ENCODE measurements at regions not wholly inside any gene's neighbourhood (a gene's known extent, or its start where the extent isn't known, plus 50 kb on each side); places are given as distances from the start of the nearest gene placed in this dataset.

DNA sequence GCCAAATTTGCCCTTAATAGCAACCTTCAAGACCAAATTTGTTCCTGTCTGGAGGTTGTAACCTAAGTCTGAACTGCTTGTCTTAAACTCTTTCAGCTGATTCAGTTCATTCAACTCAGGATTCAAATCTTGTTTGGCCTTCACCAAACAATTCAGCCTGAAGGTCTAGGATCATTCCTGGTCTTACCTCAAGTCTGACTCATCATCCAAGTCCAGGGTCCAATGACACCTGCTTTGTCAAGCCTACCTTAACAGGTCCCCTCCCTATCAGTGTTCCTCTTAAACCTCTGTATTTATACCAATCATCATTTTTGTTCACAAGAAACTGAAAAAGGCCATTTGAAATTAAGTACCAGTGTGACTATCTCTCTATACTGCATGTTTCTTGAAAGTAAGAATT lies 237.8 kb downstream of the PPP1R2C start:
- H3K4me1 ChIP-seq (ENCODE audit: insufficient read depth, low read length), result peaks cover 9% of the 10 kb centered on the region
- H3K36me3 ChIP-seq (ENCODE audit: insufficient read depth, low read length), result no peaks in the 10 kb centered on the region
- H3K27ac ChIP-seq (ENCODE audit: low read length), result no peak overlapping the region
- no peaks in the 10 kb centered on the region for H3K27me3 ChIP-seq (ENCODE audit: insufficient read depth, low read length, poor library complexity)
- no peaks in the 10 kb centered on the region for H3K79me2 ChIP-seq (ENCODE audit: insufficient read depth, low read length)
- no peak overlapping the region for H3K4me2 ChIP-seq (ENCODE audit: insufficient read depth, low read length)
- no peak overlapping the region; the same call in 1 of the 2 replicates for H2AFZ ChIP-seq (ENCODE audit: low read depth, low read length)
- TF ChIP-seq EZH2 (IDR thresholded peaks at IDR 0.05; ENCODE audit: borderline replicate concordance, low read depth, low read length, severe bottlenecking), result no peak
- TF ChIP-seq, protein P1, sequence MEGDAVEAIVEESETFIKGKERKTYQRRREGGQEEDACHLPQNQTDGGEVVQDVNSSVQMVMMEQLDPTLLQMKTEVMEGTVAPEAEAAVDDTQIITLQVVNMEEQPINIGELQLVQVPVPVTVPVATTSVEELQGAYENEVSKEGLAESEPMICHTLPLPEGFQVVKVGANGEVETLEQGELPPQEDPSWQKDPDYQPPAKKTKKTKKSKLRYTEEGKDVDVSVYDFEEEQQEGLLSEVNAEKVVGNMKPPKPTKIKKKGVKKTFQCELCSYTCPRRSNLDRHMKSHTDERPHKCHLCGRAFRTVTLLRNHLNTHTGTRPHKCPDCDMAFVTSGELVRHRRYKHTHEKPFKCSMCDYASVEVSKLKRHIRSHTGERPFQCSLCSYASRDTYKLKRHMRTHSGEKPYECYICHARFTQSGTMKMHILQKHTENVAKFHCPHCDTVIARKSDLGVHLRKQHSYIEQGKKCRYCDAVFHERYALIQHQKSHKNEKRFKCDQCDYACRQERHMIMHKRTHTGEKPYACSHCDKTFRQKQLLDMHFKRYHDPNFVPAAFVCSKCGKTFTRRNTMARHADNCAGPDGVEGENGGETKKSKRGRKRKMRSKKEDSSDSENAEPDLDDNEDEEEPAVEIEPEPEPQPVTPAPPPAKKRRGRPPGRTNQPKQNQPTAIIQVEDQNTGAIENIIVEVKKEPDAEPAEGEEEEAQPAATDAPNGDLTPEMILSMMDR (IDR thresholded peaks at IDR 0.05; ENCODE audit: borderline replicate concordance, extremely low read depth, low read length, poor library complexity, severe bottlenecking), result no peak
- H3K9me3 ChIP-seq (ENCODE audit: insufficient read depth, low read length, severe bottlenecking), result no peaks in the 10 kb centered on the region
- H3K9ac ChIP-seq (ENCODE audit: low read depth, low read length), result no peak overlapping the region
- no peak for DNase-seq
- H4K20me1 ChIP-seq (ENCODE audit: insufficient read depth, low read length), result no peaks in the 10 kb centered on the region
- ATAC-seq (ENCODE audit: insufficient read depth, low read depth), result no peak
- no peak overlapping the region for H3K4me3 ChIP-seq (ENCODE audit: low read depth in 1 of 2, low read length in 2 of 2)

DNA sequence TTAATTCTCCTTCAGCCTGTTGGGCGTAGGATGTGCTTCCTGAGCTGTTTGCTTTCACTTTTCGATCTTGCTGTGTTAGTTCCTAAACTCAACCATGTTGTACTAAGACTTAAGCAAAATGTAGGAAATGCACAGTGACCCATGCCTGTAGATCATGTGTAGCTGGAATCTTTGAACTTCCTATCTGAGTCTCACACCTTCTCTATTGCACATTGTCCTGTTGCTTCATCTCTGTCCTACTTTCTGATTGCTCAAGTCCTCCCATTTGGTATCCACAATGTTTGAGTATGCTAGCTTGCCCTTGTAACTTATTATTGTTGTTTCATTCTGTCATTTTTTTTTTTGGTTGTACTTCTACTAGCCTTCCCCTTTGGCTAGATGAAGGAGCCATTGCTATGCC lies 239.6 kb downstream of the PPP1R2C start:
- Histone ChIP-seq H3K4me2 (ENCODE audit: insufficient read depth, low read length) (peak overlapping the region; percentile 42; the same call in 1 of the 2 replicates), H3K9ac (ENCODE audit: low read depth, low read length) (no peak overlapping the region), H3K79me2 (ENCODE audit: insufficient read depth, low read length) (no peaks in the 10 kb centered on the region), H2AFZ (ENCODE audit: low read depth, low read length) (peak overlapping the region; percentile 74), H4K20me1 (ENCODE audit: insufficient read depth, low read length) (no peaks in the 10 kb centered on the region), H3K27me3 (ENCODE audit: insufficient read depth, low read length, poor library complexity) (no peaks in the 10 kb centered on the region), H3K4me3 (ENCODE audit: low read depth in 1 of 2, low read length in 2 of 2) (peak overlapping the region in 1 of 2 experiments; percentile 30; a peak in 1 of 4 replicates), H3K36me3 (ENCODE audit: insufficient read depth, low read length) (no peaks in the 10 kb centered on the region), H3K27ac (ENCODE audit: low read length) (peak overlapping the region; percentile 56; the same call in 1 of the 2 replicates), H3K9me3 (ENCODE audit: insufficient read depth, low read length, severe bottlenecking) (no peaks in the 10 kb centered on the region), H3K4me1 (ENCODE audit: insufficient read depth, low read length) (peaks cover 9% of the 10 kb centered on the region)
- TF ChIP-seq EZH2 (IDR thresholded peaks at IDR 0.05; ENCODE audit: borderline replicate concordance, low read depth, low read length, severe bottlenecking), result no peak
- TF ChIP-seq, protein P1 (IDR thresholded peaks at IDR 0.05; ENCODE audit: borderline replicate concordance, extremely low read depth, low read length, poor library complexity, severe bottlenecking), result no peak
- peak; percentile 7 for DNase-seq
- ATAC-seq (ENCODE audit: insufficient read depth, low read depth), result peak; percentile 42; the same call in 1 of the 3 replicates

DNA sequence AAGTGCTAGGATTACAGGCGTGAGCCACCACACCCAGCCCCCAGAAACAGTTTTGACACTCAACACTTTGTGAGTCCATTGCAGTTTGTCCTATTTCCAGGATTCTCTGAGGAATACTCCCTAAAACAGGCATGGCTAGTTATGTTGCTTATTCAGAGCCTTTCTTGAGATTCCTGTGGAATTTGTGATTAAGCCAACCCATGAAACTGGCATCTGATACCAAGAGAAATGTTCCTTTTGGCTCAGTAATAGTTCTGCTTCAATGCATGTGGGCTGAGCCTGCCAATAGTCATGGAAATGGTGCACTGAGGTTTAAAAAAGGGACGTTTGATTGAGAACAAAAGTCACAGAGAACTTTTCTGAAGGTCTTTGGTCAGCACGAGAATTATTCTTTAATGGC lies 241.7 kb downstream of the PPP1R2C start:
- H3K4me2 ChIP-seq (ENCODE audit: insufficient read depth, low read length), result no peak overlapping the region
- no peak overlapping the region for H3K9ac ChIP-seq (ENCODE audit: low read depth, low read length)
- H3K27ac ChIP-seq (ENCODE audit: low read length), result no peak overlapping the region
- no peaks in the 10 kb centered on the region for H3K27me3 ChIP-seq (ENCODE audit: insufficient read depth, low read length, poor library complexity)
- no peaks in the 10 kb centered on the region for H3K9me3 ChIP-seq (ENCODE audit: insufficient read depth, low read length, severe bottlenecking)
- no peaks in the 10 kb centered on the region for H3K79me2 ChIP-seq (ENCODE audit: insufficient read depth, low read length)
- H3K4me3 ChIP-seq (ENCODE audit: low read depth in 1 of 2, low read length in 2 of 2), result no peak overlapping the region
- H2AFZ ChIP-seq (ENCODE audit: low read depth, low read length), result no peak overlapping the region
- ATAC-seq (ENCODE audit: insufficient read depth, low read depth) (no peak), DNase-seq (no peak)
- H3K4me1 ChIP-seq (ENCODE audit: insufficient read depth, low read length), result peaks cover 9% of the 10 kb centered on the region
- H4K20me1 ChIP-seq (ENCODE audit: insufficient read depth, low read length), result no peaks in the 10 kb centered on the region
- TF ChIP-seq, protein P1 (IDR thresholded peaks at IDR 0.05; ENCODE audit: borderline replicate concordance, extremely low read depth, low read length, poor library complexity, severe bottlenecking), result no peak
- TF ChIP-seq EZH2 (IDR thresholded peaks at IDR 0.05; ENCODE audit: borderline replicate concordance, low read depth, low read length, severe bottlenecking), result no peak
- no peaks in the 10 kb centered on the region for H3K36me3 ChIP-seq (ENCODE audit: insufficient read depth, low read length)

DNA sequence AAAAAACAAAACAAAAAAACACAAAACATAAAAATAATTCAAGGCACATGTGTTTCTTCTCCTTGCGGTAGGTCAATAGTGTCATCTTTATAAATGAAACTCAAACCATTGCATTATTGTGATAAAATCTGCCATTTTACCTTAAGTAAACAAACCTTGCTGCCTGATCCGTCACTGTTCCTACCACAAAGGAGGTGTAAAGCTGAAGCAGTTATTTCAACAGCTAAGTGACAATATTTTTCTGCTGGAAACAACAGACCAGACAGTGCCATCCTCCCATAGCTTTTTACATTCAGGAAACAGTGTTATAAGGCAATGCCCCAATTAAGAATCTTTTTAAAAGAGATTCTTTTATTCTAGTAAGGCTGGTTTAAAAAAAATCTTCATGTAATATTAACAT lies 242.7 kb downstream of the PPP1R2C start:
- DNase-seq (no peak), ATAC-seq (ENCODE audit: insufficient read depth, low read depth) (no peak)
- TF ChIP-seq EZH2 (IDR thresholded peaks at IDR 0.05; ENCODE audit: borderline replicate concordance, low read depth, low read length, severe bottlenecking), result no peak
- TF ChIP-seq, protein P1 (IDR thresholded peaks at IDR 0.05; ENCODE audit: borderline replicate concordance, extremely low read depth, low read length, poor library complexity, severe bottlenecking), result no peak
- H3K4me1 ChIP-seq (ENCODE audit: insufficient read depth, low read length), result peaks cover 12% of the 10 kb centered on the region
- no peak overlapping the region for H3K4me2 ChIP-seq (ENCODE audit: insufficient read depth, low read length)
- no peaks in the 10 kb centered on the region for H3K36me3 ChIP-seq (ENCODE audit: insufficient read depth, low read length)
- no peaks in the 10 kb centered on the region for H3K79me2 ChIP-seq (ENCODE audit: insufficient read depth, low read length)
- no peaks in the 10 kb centered on the region for H3K9me3 ChIP-seq (ENCODE audit: insufficient read depth, low read length, severe bottlenecking)
- H2AFZ ChIP-seq (ENCODE audit: low read depth, low read length), result no peak overlapping the region
- H4K20me1 ChIP-seq (ENCODE audit: insufficient read depth, low read length), result no peaks in the 10 kb centered on the region
- no peak overlapping the region for H3K27ac ChIP-seq (ENCODE audit: low read length)
- no peak overlapping the region for H3K9ac ChIP-seq (ENCODE audit: low read depth, low read length)
- no peak overlapping the region for H3K4me3 ChIP-seq (ENCODE audit: low read depth in 1 of 2, low read length in 2 of 2)
- H3K27me3 ChIP-seq (ENCODE audit: insufficient read depth, low read length, poor library complexity), result no peaks in the 10 kb centered on the region
